Sigmoid colon (tissue), 4 donors: ENCODE measurements at regions not wholly inside any gene's neighbourhood (a gene's known extent, or its start where the extent isn't known, plus 50 kb on each side); places are given as distances from the start of the nearest gene placed in this dataset.

Experiments used
- CTCF ChIP-seq, 4 experiments: fragments of 450-650 bp in 3 of 4; fragments of 200-600 bp in 1 of 4; IDR thresholded peaks; one replicate each; pipeline ENCODE4 v1.5.1; 2016 to 2019; ENCODE audit warnings: antibody characterized with exemption in 4 of 4, mild to moderate bottlenecking in 3 of 4, moderate library complexity in 2 of 4
- POLR2AphosphoS5 ChIP-seq, 4 donors: sonication (generic); formaldehyde crosslinking; IDR thresholded peaks; one replicate each; pipeline ENCODE4 v1.6.1; 2017; ENCODE audit warnings: antibody characterized with exemption in 4 of 4

- TF ChIP-seq CTCF (IDR thresholded peaks at IDR 0.05) (no peak), POLR2AphosphoS5 (IDR thresholded peaks at IDR 0.05) (no peak)
Measured at GRCh38 chr6:21941926-21942325, 348.4 kb downstream of the SOX4 start.
